GM12872 (cell line): ENCODE measurements at regions not wholly inside any gene's neighbourhood (a gene's known extent, or its start where the extent isn't known, plus 50 kb on each side); places are given as distances from the start of the nearest gene placed in this dataset.

Experiments
- CTCF ChIP-seq: IDR thresholded peaks from 3 replicates; pipeline ENCODE4 v1.5.1; 2011; ENCODE audit warnings: low read depth, mild to moderate bottlenecking, low read length, moderate library complexity; ENCODE audit not compliant: insufficient read depth

GRCh38 chr16:48822431-48822830, 212.5 kb upstream of the N4BP1 start:
- TF ChIP-seq CTCF = no peak

- no peak for TF ChIP-seq CTCF
Observed at GRCh38 chr16:48820379-48820778, 210.4 kb upstream of the N4BP1 start.

- TF ChIP-seq CTCF = no peak
Observed at GRCh38 chr16:48818257-48818656, 208.3 kb upstream of the N4BP1 start.

GRCh38 chr16:48817032-48817431, 207.1 kb upstream of the N4BP1 start:
- no peak for TF ChIP-seq CTCF

GRCh38 chr16:48816393-48816792, 206.4 kb upstream of the N4BP1 start:
- TF ChIP-seq CTCF = no peak

GRCh38 chr16:48814994-48815393, 205.0 kb upstream of the N4BP1 start:
- no peak for TF ChIP-seq CTCF

GRCh38 chr16:48813485-48813884, 203.5 kb upstream of the N4BP1 start:
- TF ChIP-seq CTCF = no peak

GRCh38 chr16:48812856-48813255, 202.9 kb upstream of the N4BP1 start:
- TF ChIP-seq CTCF = no peak
